HCT116 (cell line): ENCODE measurements at regions not wholly inside any gene's neighbourhood (a gene's known extent, or its start where the extent isn't known, plus 50 kb on each side); places are given as distances from the start of the nearest gene placed in this dataset.

Experiments used
- ATAC-seq: fragments of 200-7000 bp; cut with Tn5 transposase; 2 replicates; pipeline ENCODE4 v1.9.1; 2020; ENCODE audit warnings: mild to moderate bottlenecking, moderate library complexity
- BruUV-seq: library from RNA; stranded (reverse); fragments of 400-500 nt; replicated peaks from 2 replicates; lab custom pipeline; 2021; lab: Mats Ljungman, UMichigan
- CTCF ChIA-PET: fragments of 300-600 bp; sonication (Branson Sonifier 250); formaldehyde crosslinking; loops from one replicate; lab custom pipeline; 2021; ENCODE audit warnings: antibody characterized with exemption; lab: Charles Lee
- POLR2A ChIA-PET: fragments of 300-600, 350-600 bp; sonication (Branson Sonifier 250); formaldehyde crosslinking; loops from one replicate; lab custom pipeline; 2021; ENCODE audit warnings: antibody characterized with exemption; lab: Charles Lee
- RAD21 ChIA-PET, 2 experiments: fragments of 300-600 bp; sonication (Branson Sonifier 250); formaldehyde crosslinking; loops; one replicate each; lab custom pipeline; 2023; ENCODE audit warnings: low total read pairs in 2 of 2; ENCODE audit not compliant: uncharacterized antibody in 2 of 2, unreplicated experiment in 2 of 2, low non-redundant PET in 1 of 2; lab: Charles Lee
- DNase-seq: peaks from one replicate; pipeline ENCODE4 v3.0.0-alpha.2; 2010; ENCODE audit warnings: low read depth, low spot score
- H2AFZ ChIP-seq: fragments of 200-600 bp; shearing (Covaris generic), sonication (generic); 2 replicates; pipeline ENCODE4 v1.6.1; 2017; ENCODE audit warnings: low read depth, mixed run types, mixed read lengths, antibody characterized with exemption, low read length; ENCODE audit not compliant: poor library complexity, severe bottlenecking
- H3K27ac ChIP-seq: 2 replicates; pipeline ENCODE4 v1.5.1; 2012; ENCODE audit warnings: low read depth, low read length
- H3K27me3 ChIP-seq: fragments of 200-600 bp; sonication (generic); 2 replicates; pipeline ENCODE4 v1.6.1; 2016; ENCODE audit warnings: mixed run types, low read length, mixed read lengths; ENCODE audit not compliant: insufficient read depth
- H3K36me3 ChIP-seq, 2 experiments: fragments of 200-500 bp in 1 of 2; fragments of 200-600 bp in 1 of 2; sonication (Bioruptor generic) in 1 of 2; sonication (generic) in 1 of 2; 2 replicates each; pipeline versions ENCODE4 v1.5.1 to v1.6.1; 2014 to 2016; ENCODE audit warnings: low read length in 2 of 2, inconsistent platforms in 1 of 2, mixed read lengths in 1 of 2, mixed run types in 1 of 2; ENCODE audit not compliant: insufficient read depth in 2 of 2, control insufficient read depth in 1 of 2
- H3K4me1 ChIP-seq, 2 experiments: fragments of 200-600 bp in 1 of 2; sonication (generic) in 1 of 2; 2 replicates each; pipeline versions ENCODE4 v1.5.1 to v1.6.1; 2012 to 2017; ENCODE audit warnings: low read length in 2 of 2, inconsistent platforms in 1 of 2, mild to moderate bottlenecking in 1 of 2, mixed read lengths in 1 of 2, mixed run types in 1 of 2, moderate library complexity in 1 of 2; ENCODE audit not compliant: insufficient read depth in 2 of 2, control insufficient read depth in 1 of 2
- H3K4me2 ChIP-seq: fragments of 200-600 bp; sonication (generic); 2 replicates; pipeline ENCODE4 v1.6.1; 2017; ENCODE audit warnings: mixed run types, low read length, mixed read lengths
- H3K4me3 ChIP-seq, 2 experiments: fragments of 200-600 bp in 1 of 2; sonication (generic) in 1 of 2; replicated peaks in 1 of 2; 2 replicates each; pipeline ENCODE4 v1.5.1; 2011 to 2016; ENCODE audit warnings: low read length in 2 of 2, control low read depth in 1 of 2, low read depth in 1 of 2, mild to moderate bottlenecking in 1 of 2, mixed read lengths in 1 of 2, mixed run types in 1 of 2
- H3K79me2 ChIP-seq: fragments of 200-600 bp; sonication (generic); 2 replicates; pipeline ENCODE4 v1.6.1; 2017; ENCODE audit warnings: mild to moderate bottlenecking, mixed run types, low read length, moderate library complexity, mixed read lengths; ENCODE audit not compliant: insufficient read depth
- H3K9ac ChIP-seq: fragments of 200-600 bp; sonication (generic); 2 replicates; pipeline ENCODE4 v1.6.1; 2016; ENCODE audit warnings: low read length, mixed read lengths
- H3K9me2 ChIP-seq: fragments of 200-600 bp; sonication (generic), shearing (Covaris generic); 2 replicates; pipeline ENCODE4 v1.6.1; 2017; ENCODE audit warnings: mixed run types, mild to moderate bottlenecking, moderate library complexity; ENCODE audit not compliant: insufficient read depth
- H3K9me3 ChIP-seq, 2 experiments: fragments of 200-500 bp in 1 of 2; fragments of 200-600 bp in 1 of 2; sonication (Bioruptor generic) in 1 of 2; sonication (generic) in 1 of 2; 2 replicates each; pipeline ENCODE4 v1.6.1; 2014 to 2017; ENCODE audit warnings: low read length in 2 of 2, mixed read lengths in 2 of 2, inconsistent platforms in 1 of 2, low read depth in 1 of 2, mild to moderate bottlenecking in 1 of 2, mixed run types in 1 of 2, moderate library complexity in 1 of 2; ENCODE audit not compliant: control insufficient read depth in 1 of 2, insufficient read depth in 1 of 2
- H4K20me1 ChIP-seq: fragments of 200-600 bp; sonication (generic), shearing (Covaris generic); 2 replicates; pipeline ENCODE4 v1.6.1; 2017; ENCODE audit warnings: mixed run types, mild to moderate bottlenecking, moderate library complexity; ENCODE audit not compliant: insufficient read depth
- CEBPB ChIP-seq: IDR thresholded peaks from 2 replicates; pipeline ENCODE4 v1.6.1; 2012; ENCODE audit warnings: low read depth
- EGR1 ChIP-seq: IDR thresholded peaks from 2 replicates; pipeline ENCODE4 v1.6.1; 2012; ENCODE audit warnings: low read depth
- ELF1 ChIP-seq: IDR thresholded peaks from 2 replicates; pipeline ENCODE4 v1.6.1; 2012; ENCODE audit warnings: low read depth, borderline replicate concordance
- EZH2 ChIP-seq: fragments of 200-600 bp; sonication (generic); IDR thresholded peaks from 2 replicates; pipeline ENCODE4 v1.6.1; 2017; ENCODE audit warnings: antibody characterized with exemption, mixed run types
- EZH2phosphoT487 ChIP-seq: fragments of 200-600 bp; IDR thresholded peaks from 2 replicates; pipeline ENCODE4 v1.6.1; 2018; ENCODE audit warnings: antibody characterized with exemption, borderline replicate concordance
- FOSL1 ChIP-seq: IDR thresholded peaks from 2 replicates; pipeline ENCODE4 v1.6.1; 2012; ENCODE audit warnings: low read depth
- POLR2AphosphoS5 ChIP-seq: IDR thresholded peaks from 2 replicates; pipeline ENCODE4 v1.6.1; 2011; ENCODE audit warnings: mild to moderate bottlenecking, low read depth, low read length, moderate library complexity
- RAD21 ChIP-seq: IDR thresholded peaks from 2 replicates; pipeline ENCODE4 v1.6.1; 2012; ENCODE audit warnings: low read depth, mild to moderate bottlenecking
- SIN3A ChIP-seq: IDR thresholded peaks from 2 replicates; pipeline ENCODE4 v1.6.1; 2012; ENCODE audit warnings: low read depth
- SP1 ChIP-seq: IDR thresholded peaks from 2 replicates; pipeline ENCODE4 v1.6.1; 2012; ENCODE audit warnings: low read depth
- YY1 ChIP-seq: IDR thresholded peaks from 2 replicates; pipeline ENCODE4 v1.6.1; 2011; ENCODE audit warnings: low read length, low read depth, moderate library complexity, mild to moderate bottlenecking; ENCODE audit not compliant: insufficient replicate concordance; ENCODE audit errors: extremely low read depth
- ZFX ChIP-seq: fragments of 450-650 bp; IDR thresholded peaks from 2 replicates; pipeline ENCODE4 v1.6.1; 2017
- ZNF274 ChIP-seq: fragments of 200-500 bp; sonication (Bioruptor generic); IDR thresholded peaks from 2 replicates; pipeline ENCODE4 v1.6.1; 2014; ENCODE audit warnings: mild to moderate bottlenecking, low read depth, low read length, inconsistent platforms
- intact Hi-C: fragments of 100-400 bp; cut with micrococcal nuclease; formaldehyde crosslinking; loops from 2 replicates; pipeline ENCODE4 v1.10.0; 2022
- TF ChIP-seq, protein P1 (sequence below): IDR thresholded peaks from 2 replicates; pipeline ENCODE4 v1.6.1; 2011; ENCODE audit warnings: mild to moderate bottlenecking, low read length, moderate library complexity; ENCODE audit not compliant: insufficient replicate concordance; ENCODE audit errors: extremely low read depth
- TF ChIP-seq, protein P2 (sequence below): IDR thresholded peaks from 2 replicates; pipeline ENCODE4 v1.6.1; 2012
- TF ChIP-seq, protein P3 (sequence below): IDR thresholded peaks from 2 replicates; pipeline ENCODE4 v1.6.1; 2012
- TF ChIP-seq, protein P4 (sequence below), 3 experiments: fragments of 200-600 bp in 1 of 3; sonication (generic) in 1 of 3; IDR thresholded peaks in 2 of 3; conservative IDR thresholded peaks in 1 of 3; 2 replicates each; pipeline ENCODE4 v1.5.1; 2012 to 2017; ENCODE audit warnings: low read depth in 2 of 3, low read length in 2 of 3, antibody characterized with exemption in 1 of 3, borderline replicate concordance in 1 of 3, control low read depth in 1 of 3, mild to moderate bottlenecking in 1 of 3, mixed read lengths in 1 of 3, mixed run types in 1 of 3, moderate library complexity in 1 of 3; ENCODE audit not compliant: insufficient read depth in 1 of 3

DNA sequence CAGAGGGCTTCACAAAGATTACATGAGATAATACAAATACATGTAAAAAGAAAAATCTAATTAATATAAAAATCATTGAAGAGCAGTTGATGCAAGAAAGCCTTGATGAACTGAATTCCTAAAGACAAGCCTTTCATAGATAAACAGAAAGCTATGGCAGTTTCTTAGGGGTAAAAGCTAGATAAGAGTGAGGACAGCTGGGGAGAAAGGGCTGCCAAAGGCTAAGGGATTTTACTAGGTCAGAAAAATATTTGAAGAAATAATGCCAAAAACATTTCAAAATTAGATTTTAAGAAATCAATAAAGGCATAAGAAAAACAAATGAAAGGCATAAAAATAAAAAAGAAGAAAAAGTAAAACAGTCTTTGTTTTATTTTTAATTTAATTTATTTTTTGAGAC lies 107.9 kb upstream of the ZNF366 start:
- ChIA-PET CTCF (no interaction called here), POLR2A (no interaction called here), RAD21 (no interaction called here)
- no peak for TF ChIP-seq ZFX
- TF ChIP-seq RAD21: no peak
- no peak for TF ChIP-seq SIN3A
- TF ChIP-seq FOSL1: no peak
- no peak for TF ChIP-seq EZH2
- no peak for TF ChIP-seq YY1
- no peak for TF ChIP-seq EZH2phosphoT487
- TF ChIP-seq, protein P1, sequence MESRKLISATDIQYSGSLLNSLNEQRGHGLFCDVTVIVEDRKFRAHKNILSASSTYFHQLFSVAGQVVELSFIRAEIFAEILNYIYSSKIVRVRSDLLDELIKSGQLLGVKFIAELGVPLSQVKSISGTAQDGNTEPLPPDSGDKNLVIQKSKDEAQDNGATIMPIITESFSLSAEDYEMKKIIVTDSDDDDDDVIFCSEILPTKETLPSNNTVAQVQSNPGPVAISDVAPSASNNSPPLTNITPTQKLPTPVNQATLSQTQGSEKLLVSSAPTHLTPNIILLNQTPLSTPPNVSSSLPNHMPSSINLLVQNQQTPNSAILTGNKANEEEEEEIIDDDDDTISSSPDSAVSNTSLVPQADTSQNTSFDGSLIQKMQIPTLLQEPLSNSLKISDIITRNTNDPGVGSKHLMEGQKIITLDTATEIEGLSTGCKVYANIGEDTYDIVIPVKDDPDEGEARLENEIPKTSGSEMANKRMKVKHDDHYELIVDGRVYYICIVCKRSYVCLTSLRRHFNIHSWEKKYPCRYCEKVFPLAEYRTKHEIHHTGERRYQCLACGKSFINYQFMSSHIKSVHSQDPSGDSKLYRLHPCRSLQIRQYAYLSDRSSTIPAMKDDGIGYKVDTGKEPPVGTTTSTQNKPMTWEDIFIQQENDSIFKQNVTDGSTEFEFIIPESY: no peak
- no peak for TF ChIP-seq ELF1
- TF ChIP-seq CEBPB: no peak
- TF ChIP-seq, protein P2, sequence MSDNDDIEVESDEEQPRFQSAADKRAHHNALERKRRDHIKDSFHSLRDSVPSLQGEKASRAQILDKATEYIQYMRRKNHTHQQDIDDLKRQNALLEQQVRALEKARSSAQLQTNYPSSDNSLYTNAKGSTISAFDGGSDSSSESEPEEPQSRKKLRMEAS: no peak
- TF ChIP-seq EGR1: no peak
- TF ChIP-seq, protein P3, sequence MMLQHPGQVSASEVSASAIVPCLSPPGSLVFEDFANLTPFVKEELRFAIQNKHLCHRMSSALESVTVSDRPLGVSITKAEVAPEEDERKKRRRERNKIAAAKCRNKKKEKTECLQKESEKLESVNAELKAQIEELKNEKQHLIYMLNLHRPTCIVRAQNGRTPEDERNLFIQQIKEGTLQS: no peak
- TF ChIP-seq, protein P4, sequence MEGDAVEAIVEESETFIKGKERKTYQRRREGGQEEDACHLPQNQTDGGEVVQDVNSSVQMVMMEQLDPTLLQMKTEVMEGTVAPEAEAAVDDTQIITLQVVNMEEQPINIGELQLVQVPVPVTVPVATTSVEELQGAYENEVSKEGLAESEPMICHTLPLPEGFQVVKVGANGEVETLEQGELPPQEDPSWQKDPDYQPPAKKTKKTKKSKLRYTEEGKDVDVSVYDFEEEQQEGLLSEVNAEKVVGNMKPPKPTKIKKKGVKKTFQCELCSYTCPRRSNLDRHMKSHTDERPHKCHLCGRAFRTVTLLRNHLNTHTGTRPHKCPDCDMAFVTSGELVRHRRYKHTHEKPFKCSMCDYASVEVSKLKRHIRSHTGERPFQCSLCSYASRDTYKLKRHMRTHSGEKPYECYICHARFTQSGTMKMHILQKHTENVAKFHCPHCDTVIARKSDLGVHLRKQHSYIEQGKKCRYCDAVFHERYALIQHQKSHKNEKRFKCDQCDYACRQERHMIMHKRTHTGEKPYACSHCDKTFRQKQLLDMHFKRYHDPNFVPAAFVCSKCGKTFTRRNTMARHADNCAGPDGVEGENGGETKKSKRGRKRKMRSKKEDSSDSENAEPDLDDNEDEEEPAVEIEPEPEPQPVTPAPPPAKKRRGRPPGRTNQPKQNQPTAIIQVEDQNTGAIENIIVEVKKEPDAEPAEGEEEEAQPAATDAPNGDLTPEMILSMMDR (IDR thresholded peaks at IDR 0.05 in 2 of 3, conservative IDR thresholded peaks at IDR 0.05 in 1 of 3; ENCODE audit: borderline replicate concordance in 1 of 3, insufficient read depth in 1 of 3, low read depth in 2 of 3, low read length in 2 of 3): no peak
- TF ChIP-seq SP1: no peak
- TF ChIP-seq ZNF274: no peak
- TF ChIP-seq POLR2AphosphoS5: no peak
- Histone ChIP-seq H3K4me3 (no peak overlapping the region), H3K36me3 (no peaks in the 10 kb centered on the region), H3K4me1 (no peaks in the 10 kb centered on the region), H4K20me1 (no peaks in the 10 kb centered on the region), H3K79me2 (no peaks in the 10 kb centered on the region), H3K9me3 (no peaks in the 10 kb centered on the region), H3K9me2 (no peaks in the 10 kb centered on the region), H3K4me2 (no peak overlapping the region), H3K27me3 (no peaks in the 10 kb centered on the region), H3K27ac (no peak overlapping the region), H3K9ac (no peak overlapping the region), H2AFZ (no peak overlapping the region)
- intact Hi-C loops: no loop called here
- ATAC-seq: no peak
- BruUV-seq: no TSS peak
- no peak for DNase-seq
